HAP-1 (cell line): ENCODE measurements at regions not wholly inside any gene's neighbourhood (a gene's known extent, or its start where the extent isn't known, plus 50 kb on each side); places are given as distances from the start of the nearest gene placed in this dataset.
A peak's percentile ranks its signal among the peaks of the same experiment; 100 is the strongest.

Source experiments
- DNase-seq, 2 experiments: peaks; one replicate each; pipeline ENCODE4 v3.0.0-alpha.2; 2016 to 2020; ENCODE audit warnings: low spot score in 2 of 2
- H3K27me3 ChIP-seq: fragments of 250-450 bp; sonication (Bioruptor Pico); 2 replicates; pipeline ENCODE4 v1.5.1; 2020; ENCODE audit warnings: low read depth, mild to moderate bottlenecking, moderate library complexity
- H3K36me3 ChIP-seq: fragments of 250-450 bp; sonication (Bioruptor Pico); replicated peaks from 2 replicates; pipeline ENCODE4 v1.5.1; 2020; ENCODE audit warnings: mild to moderate bottlenecking
- H3K4me1 ChIP-seq: fragments of 250-450 bp; sonication (Bioruptor Pico); 2 replicates; pipeline ENCODE4 v1.5.1; 2020; ENCODE audit warnings: mild to moderate bottlenecking
- H3K4me3 ChIP-seq: fragments of 250-450 bp; sonication (Bioruptor Pico); 2 replicates; pipeline ENCODE4 v1.5.1; 2020; ENCODE audit warnings: mild to moderate bottlenecking, moderate library complexity
- H3K9me3 ChIP-seq: fragments of 250-450 bp; sonication (Bioruptor Pico); 2 replicates; pipeline ENCODE4 v1.5.1; 2020; ENCODE audit warnings: mild to moderate bottlenecking, moderate library complexity
- in situ Hi-C: fragments of 300-500 bp; cut with MboI; formaldehyde crosslinking; loops from 3 replicates; pipeline ENCODE4 v1.14.3; 2020; ENCODE audit warnings: low sequenced_read_pairs, inconsistent platforms, mixed read lengths

DNA sequence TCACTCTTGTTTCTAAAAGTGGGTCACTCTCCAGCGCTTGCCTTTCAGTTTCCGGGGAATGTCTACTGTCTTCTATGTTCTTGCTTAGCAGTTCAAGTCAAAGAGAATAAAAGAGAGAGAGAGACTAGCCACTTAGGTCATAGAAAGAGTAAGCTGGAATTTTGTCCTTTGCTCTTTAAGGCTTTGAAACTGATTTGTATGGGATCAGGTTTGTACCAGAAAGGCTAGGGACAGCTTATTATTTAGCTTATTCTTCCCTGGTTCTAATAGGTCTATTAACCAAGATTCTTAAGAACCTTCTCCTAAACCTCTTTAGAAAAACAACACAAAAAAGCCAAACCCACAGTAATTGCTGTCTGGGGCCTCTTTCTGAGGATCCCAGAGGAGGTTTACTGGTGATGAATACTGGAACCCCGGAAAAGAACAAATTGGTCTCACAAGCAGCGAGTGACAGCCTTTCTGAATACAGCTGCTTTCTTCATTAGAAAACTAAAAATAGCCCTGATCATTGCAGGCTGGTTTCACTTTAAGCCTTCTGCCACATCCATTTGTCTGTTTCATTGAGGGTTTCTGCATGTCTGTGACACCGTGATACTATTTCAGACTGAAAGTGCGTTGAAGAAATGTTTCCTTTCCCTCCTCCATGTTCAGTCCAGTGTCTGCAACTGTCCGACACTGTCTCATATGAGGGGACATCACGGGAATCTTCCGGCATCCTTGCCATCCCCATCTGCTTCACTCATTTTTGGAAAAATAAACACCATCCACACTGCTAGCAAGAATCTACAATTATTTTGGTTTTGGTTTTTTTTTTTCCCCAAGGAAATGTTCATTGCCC is 75.1 kb upstream of the ATXN1 start:
- in situ Hi-C loops: no loop called here
- DNase-seq: peak; percentile 11 to 52
- H3K4me1 ChIP-seq: peaks cover 9% of the 10 kb centered on the region; the same call in 1 of the 2 replicates
- no peaks in the 10 kb centered on the region for H3K36me3 ChIP-seq
- H3K9me3 ChIP-seq: no peaks in the 10 kb centered on the region; the same call in 1 of the 2 replicates
- no peak overlapping the region for H3K4me3 ChIP-seq
- H3K27me3 ChIP-seq: no peaks in the 10 kb centered on the region

DNA sequence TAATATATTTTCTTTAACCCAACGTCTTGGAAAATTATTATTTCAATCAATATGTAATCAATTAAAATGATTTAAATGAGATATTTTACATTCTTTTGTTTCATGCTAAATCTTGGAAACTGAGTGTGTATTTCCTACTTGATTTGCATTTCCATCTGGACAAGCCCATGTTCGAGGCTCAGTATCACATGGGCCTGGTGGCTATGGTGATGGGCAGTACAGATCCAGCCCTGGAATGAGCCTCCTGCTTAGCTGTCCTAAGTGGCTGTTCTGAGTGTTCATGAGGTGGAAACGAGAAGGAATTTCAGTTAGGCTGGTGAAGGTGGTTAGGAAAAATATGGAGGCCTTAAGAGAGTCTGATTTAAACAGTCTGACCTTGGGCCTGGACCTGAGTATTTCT is 73.0 kb upstream of the ATXN1 start:
- in situ Hi-C loops: no loop called here
- no peaks in the 10 kb centered on the region; the same call in 1 of the 2 replicates for H3K9me3 ChIP-seq
- peaks cover 9% of the 10 kb centered on the region; the same call in 1 of the 2 replicates for H3K4me1 ChIP-seq
- no peaks in the 10 kb centered on the region for H3K27me3 ChIP-seq
- no peak overlapping the region for H3K4me3 ChIP-seq
- no peaks in the 10 kb centered on the region for H3K36me3 ChIP-seq
- DNase-seq: no peak

DNA sequence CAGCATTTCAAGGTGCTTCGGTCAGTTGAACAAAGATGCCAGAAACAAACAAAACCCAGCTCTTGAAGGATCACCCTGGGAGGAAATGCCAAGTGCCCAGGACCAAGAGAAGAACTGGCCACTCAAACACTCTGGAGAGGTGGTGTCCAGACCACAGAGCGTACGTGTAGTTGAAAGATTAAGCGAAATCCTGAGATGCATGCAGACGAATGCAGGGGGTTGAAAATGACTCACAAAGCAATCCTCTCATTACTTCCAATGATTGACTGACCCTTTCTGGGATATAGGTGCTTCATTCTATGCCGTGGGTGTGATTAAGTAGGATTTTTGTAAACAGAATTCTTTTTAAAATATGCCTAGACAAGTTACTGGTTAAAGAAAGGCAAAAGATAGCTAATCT is 71.5 kb upstream of the ATXN1 start:
- H3K4me1 ChIP-seq: peaks cover 9% of the 10 kb centered on the region; the same call in 1 of the 2 replicates
- H3K4me3 ChIP-seq: no peak overlapping the region
- no peaks in the 10 kb centered on the region for H3K27me3 ChIP-seq
- no peaks in the 10 kb centered on the region for H3K36me3 ChIP-seq
- no peaks in the 10 kb centered on the region; the same call in 1 of the 2 replicates for H3K9me3 ChIP-seq
- in situ Hi-C loops: no loop called here
- no peak for DNase-seq

DNA sequence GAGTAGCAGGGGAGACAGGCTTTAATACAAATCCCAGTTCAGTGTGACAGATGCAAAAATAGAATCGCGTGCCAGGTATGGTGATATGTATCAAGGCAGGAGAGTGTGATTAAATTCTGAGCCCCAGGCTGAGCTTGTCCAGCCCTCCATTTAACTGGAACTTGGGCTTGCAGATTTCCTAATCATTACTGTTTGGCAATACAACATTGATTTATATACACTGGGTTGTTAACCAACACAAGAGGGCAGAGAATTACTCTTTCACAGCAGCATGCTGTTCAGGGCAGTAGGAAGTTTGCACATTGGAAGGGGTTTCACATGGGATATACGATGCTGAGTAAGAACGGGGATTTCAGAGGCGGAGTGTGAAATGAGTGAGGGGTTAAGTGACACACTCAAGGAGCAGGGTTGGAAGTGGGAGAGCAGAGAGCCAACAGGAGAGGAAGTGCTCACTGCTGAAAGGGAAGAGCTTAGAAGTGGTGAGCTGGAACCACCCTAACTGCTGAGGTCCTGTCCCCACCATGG is 70.8 kb upstream of the ATXN1 start:
- in situ Hi-C loops: no loop called here
- DNase-seq: no peak
- Histone ChIP-seq H3K4me3 (no peak overlapping the region), H3K27me3 (no peaks in the 10 kb centered on the region), H3K36me3 (no peaks in the 10 kb centered on the region), H3K9me3 (no peaks in the 10 kb centered on the region; the same call in 1 of the 2 replicates), H3K4me1 (peaks cover 7% of the 10 kb centered on the region; the same call in 1 of the 2 replicates)

DNA sequence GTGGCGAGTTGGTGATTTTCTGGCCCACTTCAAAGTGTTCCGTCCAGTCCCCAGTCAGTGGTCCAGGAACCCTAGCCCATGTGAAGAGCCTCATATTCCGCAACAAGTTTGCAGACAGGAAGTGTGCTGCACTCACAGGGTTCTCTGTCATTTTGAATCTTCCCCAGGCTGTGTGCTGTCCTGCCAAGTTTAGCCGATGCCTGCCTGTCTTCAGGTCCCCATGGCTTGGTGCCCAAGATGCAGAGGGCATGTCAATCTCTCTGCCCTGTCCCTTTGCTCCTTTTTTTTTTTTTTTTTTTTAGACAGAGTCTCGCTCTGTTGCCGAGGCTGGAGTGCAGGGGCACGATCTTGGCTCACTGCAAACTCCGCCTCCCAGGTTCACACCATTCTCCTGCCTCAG is 69.9 kb upstream of the ATXN1 start:
- Histone ChIP-seq H3K4me3 (no peak overlapping the region), H3K4me1 (peaks cover 4% of the 10 kb centered on the region; the same call in 1 of the 2 replicates), H3K36me3 (no peaks in the 10 kb centered on the region), H3K27me3 (no peaks in the 10 kb centered on the region; the same call in 1 of the 2 replicates), H3K9me3 (no peaks in the 10 kb centered on the region)
- in situ Hi-C loops: no loop called here
- no peak for DNase-seq

DNA sequence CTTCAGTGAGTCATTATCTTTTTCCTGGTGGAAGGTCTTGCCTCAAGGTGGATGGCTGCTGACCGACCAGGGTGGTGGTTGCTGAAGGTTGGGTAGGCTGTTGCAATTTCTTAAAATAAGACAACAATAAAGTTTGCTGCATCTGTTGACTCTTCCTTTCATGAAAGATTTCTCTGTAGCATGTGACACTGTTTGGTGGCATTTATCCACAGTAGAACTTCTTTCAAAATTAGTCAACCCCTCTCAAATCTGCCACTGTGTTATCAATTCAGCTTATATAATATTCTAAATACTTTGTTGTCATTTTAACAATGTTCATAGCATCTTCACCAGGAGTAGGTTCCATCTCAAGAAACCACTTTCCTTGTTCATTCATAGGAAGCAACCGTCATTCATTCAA is 66.8 kb upstream of the ATXN1 start:
- DNase-seq: no peak
- Histone ChIP-seq H3K27me3 (no peaks in the 10 kb centered on the region; the same call in 1 of the 2 replicates), H3K36me3 (no peaks in the 10 kb centered on the region), H3K9me3 (no peaks in the 10 kb centered on the region), H3K4me1 (no peaks in the 10 kb centered on the region), H3K4me3 (no peak overlapping the region)
- in situ Hi-C loops: no loop called here

DNA sequence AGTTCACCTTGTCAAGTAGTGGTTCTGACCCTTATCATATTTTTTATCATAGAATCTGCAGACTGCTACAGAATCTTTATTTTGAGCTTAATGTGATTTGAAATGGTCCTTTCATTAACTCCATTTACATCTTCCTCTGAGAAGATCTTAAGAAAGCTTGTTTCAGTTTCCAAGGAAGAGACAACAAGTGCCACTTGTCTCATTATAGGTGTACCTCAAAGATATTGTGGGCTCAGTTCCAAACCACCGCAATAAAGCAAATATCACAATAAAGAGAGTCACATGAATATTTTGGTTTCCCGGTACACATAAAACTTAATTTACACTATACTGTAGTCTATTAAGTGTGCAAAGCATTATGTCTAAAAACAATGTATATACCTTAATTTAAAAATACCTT is 66.4 kb upstream of the ATXN1 start:
- DNase-seq: no peak
- Histone ChIP-seq H3K36me3 (no peaks in the 10 kb centered on the region), H3K4me1 (no peaks in the 10 kb centered on the region), H3K4me3 (no peak overlapping the region), H3K27me3 (no peaks in the 10 kb centered on the region; the same call in 1 of the 2 replicates), H3K9me3 (no peaks in the 10 kb centered on the region)
- in situ Hi-C loops: no loop called here

DNA sequence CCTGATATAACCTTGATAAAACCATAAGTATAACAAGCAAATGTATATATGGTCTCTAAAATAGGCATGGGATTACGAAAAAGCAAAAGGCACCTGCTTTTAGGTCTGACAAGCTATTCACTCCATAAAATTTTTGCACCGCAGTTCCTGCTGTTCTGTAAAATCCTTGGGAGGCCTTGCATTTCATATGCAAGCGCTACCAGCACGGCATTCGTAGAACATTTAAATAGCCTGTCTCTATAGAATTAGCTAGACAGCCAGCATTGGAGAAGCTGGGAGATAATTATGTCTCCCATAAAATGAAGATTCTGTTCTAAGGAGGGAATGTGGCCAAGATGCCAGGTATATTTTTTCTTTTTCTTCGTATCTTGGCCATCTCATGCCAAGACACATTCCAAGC is 64.5 kb upstream of the ATXN1 start:
- in situ Hi-C loops: no loop called here
- Histone ChIP-seq H3K4me1 (no peaks in the 10 kb centered on the region), H3K36me3 (no peaks in the 10 kb centered on the region), H3K4me3 (no peak overlapping the region), H3K27me3 (no peaks in the 10 kb centered on the region; the same call in 1 of the 2 replicates), H3K9me3 (no peaks in the 10 kb centered on the region)
- no peak for DNase-seq

DNA sequence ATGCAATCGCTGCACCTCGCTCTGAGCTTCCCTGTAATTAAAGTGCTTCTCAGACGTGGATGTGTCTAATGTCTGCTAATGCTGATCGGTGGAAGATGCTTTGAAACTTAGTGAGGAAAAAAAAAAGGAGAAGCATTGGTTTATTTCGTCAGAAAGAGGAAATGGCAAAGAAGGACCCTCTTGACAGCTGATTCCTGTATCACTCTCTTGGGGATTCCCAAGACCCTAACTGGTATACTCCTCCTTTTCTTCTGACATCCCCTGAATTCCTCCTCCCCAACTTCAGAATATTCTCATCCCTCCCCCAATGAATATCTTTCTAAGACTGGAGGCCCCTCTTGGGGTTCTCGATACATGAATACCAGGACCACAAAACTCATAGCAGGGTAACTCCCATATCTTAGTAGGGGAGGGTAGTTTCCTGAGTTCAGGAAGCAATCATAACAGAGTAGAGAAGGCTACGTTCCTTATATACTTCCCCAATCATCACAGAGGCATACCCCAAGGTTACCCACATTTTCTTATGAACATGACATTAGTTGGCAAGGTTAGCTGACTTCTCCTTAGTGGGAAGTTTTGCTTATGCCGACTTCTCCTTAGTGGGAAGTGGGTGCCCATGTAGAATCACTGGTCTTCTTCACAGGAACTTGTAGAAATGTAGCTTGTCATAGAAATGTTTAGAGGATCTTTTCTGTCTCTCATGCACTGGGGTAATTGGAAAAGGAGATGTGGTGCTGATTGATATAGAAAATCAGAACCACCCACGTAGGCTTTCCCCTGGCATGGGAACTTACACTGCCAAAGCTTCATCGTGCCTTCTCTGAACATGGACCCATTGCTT is 63.8 kb upstream of the ATXN1 start:
- DNase-seq: no peak
- H3K36me3 ChIP-seq: no peaks in the 10 kb centered on the region
- no peaks in the 10 kb centered on the region for H3K4me1 ChIP-seq
- no peaks in the 10 kb centered on the region for H3K9me3 ChIP-seq
- no peak overlapping the region for H3K4me3 ChIP-seq
- no peaks in the 10 kb centered on the region; the same call in 1 of the 2 replicates for H3K27me3 ChIP-seq
- in situ Hi-C loops: no loop called here

DNA sequence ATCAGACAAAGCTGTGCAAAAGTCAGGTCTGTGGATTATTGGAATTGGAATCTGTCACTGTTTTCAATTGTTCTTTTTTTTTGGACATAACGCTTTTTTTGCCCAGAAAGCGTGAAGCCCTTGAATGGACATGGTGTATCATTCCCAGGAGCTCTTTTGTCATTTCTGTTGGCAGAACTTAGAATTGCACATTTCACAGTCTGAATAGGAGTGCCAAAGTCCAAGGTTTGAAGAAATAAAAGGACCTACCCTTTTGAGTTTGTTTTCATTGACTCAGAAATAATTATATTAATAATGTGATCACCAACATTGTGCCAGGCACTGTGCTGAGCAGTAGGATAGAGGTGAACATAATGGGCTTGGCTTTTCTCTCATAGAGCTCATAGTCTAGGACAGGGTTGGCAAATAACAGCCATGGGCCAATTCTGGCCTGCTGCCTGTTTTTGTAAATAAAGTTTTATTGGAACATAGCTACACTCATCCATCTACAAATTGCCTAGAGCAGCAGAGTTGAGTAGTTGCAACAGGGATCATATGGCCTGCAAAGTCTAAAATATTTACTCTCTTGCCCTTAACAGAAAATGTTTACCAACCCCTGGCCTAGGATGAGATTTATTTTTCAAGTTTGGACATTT is 62.6 kb upstream of the ATXN1 start:
- Histone ChIP-seq H3K9me3 (no peaks in the 10 kb centered on the region), H3K4me3 (no peak overlapping the region), H3K36me3 (no peaks in the 10 kb centered on the region), H3K4me1 (no peaks in the 10 kb centered on the region), H3K27me3 (no peaks in the 10 kb centered on the region; the same call in 1 of the 2 replicates)
- in situ Hi-C loops: no loop called here
- DNase-seq: no peak

DNA sequence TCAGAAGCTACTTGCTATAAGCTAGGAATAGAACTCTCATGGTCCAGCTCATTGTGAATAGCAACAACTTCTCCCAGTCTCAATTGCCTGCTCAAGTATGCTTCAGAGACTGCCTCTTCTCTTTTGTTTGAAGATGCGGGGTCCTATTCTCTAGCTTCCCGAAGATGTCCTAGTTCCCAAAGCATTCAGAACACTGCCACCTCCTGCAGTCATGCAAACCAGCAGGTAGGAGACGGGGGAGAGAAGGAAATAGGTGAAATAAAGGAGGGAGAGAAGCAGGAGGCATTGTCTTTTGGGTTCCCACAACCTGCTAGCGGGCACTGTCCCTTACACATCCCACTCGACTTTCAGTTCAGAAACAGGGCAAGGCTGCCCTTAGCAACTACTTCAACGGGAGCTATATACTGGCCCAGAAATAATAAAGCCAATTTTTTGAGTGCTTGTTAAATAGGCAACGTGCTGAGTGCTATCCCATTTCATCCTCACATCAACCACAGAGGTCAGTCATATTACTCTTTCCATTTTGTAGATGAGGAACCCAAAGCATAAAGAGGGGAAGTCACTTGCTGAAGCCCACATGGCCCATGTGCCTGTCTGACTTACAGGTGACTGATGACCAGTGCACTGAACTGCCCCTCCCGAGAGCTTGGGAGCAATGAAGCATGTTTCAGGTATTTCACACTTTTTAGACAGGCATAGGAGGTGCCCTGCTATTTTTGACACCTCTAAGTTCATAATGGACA is 61.9 kb upstream of the ATXN1 start:
- DNase-seq: no peak

DNA sequence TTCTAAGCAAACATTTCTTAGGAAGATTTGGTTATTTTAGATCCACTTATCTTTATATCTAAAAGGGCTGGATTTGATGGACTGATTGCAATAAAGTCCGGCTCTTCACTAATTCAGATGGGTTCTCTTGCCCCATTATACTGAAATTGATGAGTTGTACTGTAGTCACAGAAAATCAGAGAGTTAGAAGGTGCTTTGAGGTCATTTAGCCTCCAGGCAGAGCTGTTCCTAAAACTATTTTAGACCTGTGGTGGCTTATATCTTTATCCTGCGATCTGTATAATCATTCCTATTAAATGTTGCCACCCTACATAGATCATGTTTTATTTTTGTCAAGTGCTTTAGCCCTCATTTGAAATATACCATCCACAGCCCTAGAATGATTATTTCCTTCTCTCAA is 61.3 kb upstream of the ATXN1 start:
- no peaks in the 10 kb centered on the region for H3K36me3 ChIP-seq
- no peaks in the 10 kb centered on the region for H3K4me1 ChIP-seq
- no peak overlapping the region for H3K4me3 ChIP-seq
- in situ Hi-C loops: no loop called here
- H3K9me3 ChIP-seq: no peaks in the 10 kb centered on the region
- no peaks in the 10 kb centered on the region; the same call in 1 of the 2 replicates for H3K27me3 ChIP-seq
- no peak for DNase-seq

More for the DNA sequence above, 61.9 kb upstream of the ATXN1 start:
- Histone ChIP-seq H3K27me3 (no peaks in the 10 kb centered on the region; the same call in 1 of the 2 replicates), H3K4me3 (no peak overlapping the region), H3K4me1 (no peaks in the 10 kb centered on the region), H3K9me3 (no peaks in the 10 kb centered on the region), H3K36me3 (no peaks in the 10 kb centered on the region)
- in situ Hi-C loops: no loop called here

DNA sequence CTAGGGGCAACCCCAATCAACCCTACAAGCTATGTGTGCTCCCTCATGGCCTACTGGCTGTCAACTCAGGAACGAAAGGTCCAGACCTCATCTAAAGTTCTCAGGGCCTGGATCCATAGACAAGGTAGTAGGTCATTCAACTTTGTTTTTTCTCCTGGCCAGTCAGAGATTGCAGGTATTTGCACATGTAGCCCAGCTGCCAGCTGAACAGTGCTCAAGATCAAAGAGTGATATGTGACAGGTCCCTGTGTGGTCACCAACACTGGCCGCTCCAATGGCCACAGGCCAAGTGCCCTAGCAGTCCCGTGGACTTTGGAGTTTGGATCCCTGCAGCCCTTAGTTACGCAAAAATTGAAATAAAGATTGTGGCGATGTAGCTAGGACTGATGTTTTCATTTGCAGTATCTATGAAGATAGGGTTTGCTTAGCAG is 60.6 kb upstream of the ATXN1 start:
- no peak overlapping the region for H3K4me3 ChIP-seq
- no peaks in the 10 kb centered on the region for H3K4me1 ChIP-seq
- H3K36me3 ChIP-seq: no peaks in the 10 kb centered on the region
- no peak for DNase-seq
- no peaks in the 10 kb centered on the region for H3K9me3 ChIP-seq
- in situ Hi-C loops: no loop called here
- no peaks in the 10 kb centered on the region; the same call in 1 of the 2 replicates for H3K27me3 ChIP-seq
